ENCODE measurements at regions not wholly inside any gene's neighbourhood (a gene's known extent, or its start where the extent isn't known, plus 50 kb on each side); places are given as distances from the start of the nearest gene placed in this dataset.

GRCh38 chr4:32374206-32374605 is 1654.0 kb downstream of the PCDH7 start:
- TF ChIP-seq, protein P1, sequence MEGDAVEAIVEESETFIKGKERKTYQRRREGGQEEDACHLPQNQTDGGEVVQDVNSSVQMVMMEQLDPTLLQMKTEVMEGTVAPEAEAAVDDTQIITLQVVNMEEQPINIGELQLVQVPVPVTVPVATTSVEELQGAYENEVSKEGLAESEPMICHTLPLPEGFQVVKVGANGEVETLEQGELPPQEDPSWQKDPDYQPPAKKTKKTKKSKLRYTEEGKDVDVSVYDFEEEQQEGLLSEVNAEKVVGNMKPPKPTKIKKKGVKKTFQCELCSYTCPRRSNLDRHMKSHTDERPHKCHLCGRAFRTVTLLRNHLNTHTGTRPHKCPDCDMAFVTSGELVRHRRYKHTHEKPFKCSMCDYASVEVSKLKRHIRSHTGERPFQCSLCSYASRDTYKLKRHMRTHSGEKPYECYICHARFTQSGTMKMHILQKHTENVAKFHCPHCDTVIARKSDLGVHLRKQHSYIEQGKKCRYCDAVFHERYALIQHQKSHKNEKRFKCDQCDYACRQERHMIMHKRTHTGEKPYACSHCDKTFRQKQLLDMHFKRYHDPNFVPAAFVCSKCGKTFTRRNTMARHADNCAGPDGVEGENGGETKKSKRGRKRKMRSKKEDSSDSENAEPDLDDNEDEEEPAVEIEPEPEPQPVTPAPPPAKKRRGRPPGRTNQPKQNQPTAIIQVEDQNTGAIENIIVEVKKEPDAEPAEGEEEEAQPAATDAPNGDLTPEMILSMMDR (IDR thresholded peaks at IDR 0.05), result no peak
- TF ChIP-seq POLR2A (IDR thresholded peaks at IDR 0.05) (no peak), POLR2AphosphoS5 (IDR thresholded peaks at IDR 0.05) (no peak)

Measured in stomach (tissue), 4 donors.